Neural cell (in vitro differentiated cells): ENCODE measurements at regions not wholly inside any gene's neighbourhood (a gene's known extent, or its start where the extent isn't known, plus 50 kb on each side); places are given as distances from the start of the nearest gene placed in this dataset.
"Not testable (repeated sequence)": the region's sequence is repeated elsewhere in the genome, so short reads cannot be mapped to it uniquely, and the experiment has no call there.

ENCODE experiments used
- H2AFZ ChIP-seq: fragments of 200-600, 300-800 bp; sonication (generic), shearing (Covaris generic); 2 replicates; pipeline ENCODE4 v1.6.0; 2014; ENCODE audit warnings: low read depth, mild to moderate bottlenecking, antibody characterized with exemption, low read length, moderate library complexity
- H3F3A ChIP-seq: fragments of 200-600 bp; shearing (Covaris generic); 2 replicates; pipeline ENCODE4 v1.6.1; 2016; ENCODE audit warnings: mild to moderate bottlenecking, moderate library complexity, mixed read lengths, antibody characterized with exemption, low read length; ENCODE audit not compliant: insufficient read depth, poor library complexity, severe bottlenecking
- H3K27ac ChIP-seq: fragments of 200-600, 300-800 bp; sonication (generic), shearing (Covaris generic); 2 replicates; pipeline ENCODE4 v1.5.1; 2014; ENCODE audit warnings: mild to moderate bottlenecking, low read length, moderate library complexity
- H3K27me3 ChIP-seq: fragments of 300-800, 200-600 bp; sonication (generic), shearing (Covaris generic); 2 replicates; pipeline ENCODE4 v1.6.0; 2014; ENCODE audit warnings: mild to moderate bottlenecking, low read depth, low read length, moderate library complexity; ENCODE audit not compliant: insufficient read depth
- H3K36me3 ChIP-seq: fragments of 300-800, 200-600 bp; sonication (generic), shearing (Covaris generic); 2 replicates; pipeline ENCODE4 v1.5.1; 2014; ENCODE audit warnings: mild to moderate bottlenecking, antibody characterized with exemption, low read length, moderate library complexity; ENCODE audit not compliant: insufficient read depth
- H3K4me2 ChIP-seq: fragments of 300-800, 200-600 bp; sonication (generic), shearing (Covaris generic); 2 replicates; pipeline ENCODE4 v1.6.0; 2014; ENCODE audit warnings: mild to moderate bottlenecking, low read length
- H3K4me3 ChIP-seq: fragments of 300-800, 200-600 bp; sonication (generic), shearing (Covaris generic); 2 replicates; pipeline ENCODE4 v1.5.1; 2014; ENCODE audit warnings: mild to moderate bottlenecking, low read length, moderate library complexity
- H3K79me2 ChIP-seq: fragments of 200-600 bp; shearing (Covaris generic); replicated peaks from 2 replicates; pipeline ENCODE4 v1.6.0; 2014; ENCODE audit warnings: mild to moderate bottlenecking, low read length, moderate library complexity; ENCODE audit not compliant: insufficient read depth
- H3K9ac ChIP-seq: fragments of 300-800, 200-600 bp; sonication (generic), shearing (Covaris generic); 2 replicates; pipeline ENCODE4 v1.6.1; 2016; ENCODE audit warnings: mild to moderate bottlenecking, low read length, mixed read lengths
- H3K9me2 ChIP-seq: fragments of 200-600 bp; shearing (Covaris generic); 2 replicates; pipeline ENCODE4 v1.6.1; 2016; ENCODE audit warnings: mild to moderate bottlenecking, low read length, mixed read lengths; ENCODE audit not compliant: insufficient read depth
- H3K9me3 ChIP-seq: fragments of 200-600, 300-800 bp; sonication (generic), shearing (Covaris generic); 2 replicates; pipeline ENCODE4 v1.6.1; 2016; ENCODE audit warnings: mild to moderate bottlenecking, mixed run types, low read length, moderate library complexity, mixed read lengths
- H4K20me1 ChIP-seq: fragments of 200-600 bp; shearing (Covaris generic); 2 replicates; pipeline ENCODE4 v1.6.1; 2016; ENCODE audit warnings: mild to moderate bottlenecking, mixed run types; ENCODE audit not compliant: insufficient read depth
- EP300 ChIP-seq: fragments of 450-650 bp; conservative IDR thresholded peaks from 2 replicates; pipeline ENCODE4 v1.6.1; 2014; ENCODE audit warnings: antibody characterized with exemption, mild to moderate bottlenecking, moderate library complexity; ENCODE audit not compliant: poor library complexity, severe bottlenecking
- EZH2 ChIP-seq: fragments of 200-600, 300-800 bp; shearing (Covaris generic), sonication (generic); IDR thresholded peaks from 2 replicates; pipeline ENCODE4 v1.6.1; 2014; ENCODE audit warnings: antibody characterized with exemption, low read length, borderline replicate concordance, mild to moderate bottlenecking; ENCODE audit not compliant: insufficient read depth, poor library complexity, severe bottlenecking
- MXI1 ChIP-seq: fragments of 450-650 bp; conservative IDR thresholded peaks from 2 replicates; pipeline ENCODE4 v1.6.1; 2014; ENCODE audit warnings: antibody characterized with exemption, mild to moderate bottlenecking; ENCODE audit not compliant: poor library complexity, severe bottlenecking
- POLR2AphosphoS5 ChIP-seq: IDR thresholded peaks from 2 replicates; pipeline ENCODE4 v1.6.1; 2012
- RAD21 ChIP-seq: fragments of 450-650 bp; conservative IDR thresholded peaks from 2 replicates; pipeline ENCODE4 v1.6.1; 2014; ENCODE audit warnings: antibody characterized with exemption, mild to moderate bottlenecking, moderate library complexity
- SMC3 ChIP-seq: fragments of 450-650 bp; conservative IDR thresholded peaks from 2 replicates; pipeline ENCODE4 v1.6.1; 2014; ENCODE audit warnings: antibody characterized with exemption, mild to moderate bottlenecking, moderate library complexity; ENCODE audit not compliant: poor library complexity
- TAF1 ChIP-seq: IDR thresholded peaks from 2 replicates; pipeline ENCODE4 v1.6.1; 2012; ENCODE audit warnings: low read depth
- TF ChIP-seq, protein P1 (sequence below): IDR thresholded peaks from 2 replicates; pipeline ENCODE4 v1.6.1; 2012; ENCODE audit warnings: borderline replicate concordance
- TF ChIP-seq, protein P2 (sequence below): fragments of 450-650 bp; IDR thresholded peaks from 2 replicates; pipeline ENCODE4 v1.5.1; 2014; ENCODE audit warnings: antibody characterized with exemption, mild to moderate bottlenecking, moderate library complexity; ENCODE audit not compliant: poor library complexity, severe bottlenecking

- no peaks in the 10 kb centered on the region for H3K9me3 ChIP-seq
- H3K27ac ChIP-seq: no peak overlapping the region
- H3K9ac ChIP-seq: no peak overlapping the region
- H3K36me3 ChIP-seq: no peaks in the 10 kb centered on the region
- TF ChIP-seq, protein P1, sequence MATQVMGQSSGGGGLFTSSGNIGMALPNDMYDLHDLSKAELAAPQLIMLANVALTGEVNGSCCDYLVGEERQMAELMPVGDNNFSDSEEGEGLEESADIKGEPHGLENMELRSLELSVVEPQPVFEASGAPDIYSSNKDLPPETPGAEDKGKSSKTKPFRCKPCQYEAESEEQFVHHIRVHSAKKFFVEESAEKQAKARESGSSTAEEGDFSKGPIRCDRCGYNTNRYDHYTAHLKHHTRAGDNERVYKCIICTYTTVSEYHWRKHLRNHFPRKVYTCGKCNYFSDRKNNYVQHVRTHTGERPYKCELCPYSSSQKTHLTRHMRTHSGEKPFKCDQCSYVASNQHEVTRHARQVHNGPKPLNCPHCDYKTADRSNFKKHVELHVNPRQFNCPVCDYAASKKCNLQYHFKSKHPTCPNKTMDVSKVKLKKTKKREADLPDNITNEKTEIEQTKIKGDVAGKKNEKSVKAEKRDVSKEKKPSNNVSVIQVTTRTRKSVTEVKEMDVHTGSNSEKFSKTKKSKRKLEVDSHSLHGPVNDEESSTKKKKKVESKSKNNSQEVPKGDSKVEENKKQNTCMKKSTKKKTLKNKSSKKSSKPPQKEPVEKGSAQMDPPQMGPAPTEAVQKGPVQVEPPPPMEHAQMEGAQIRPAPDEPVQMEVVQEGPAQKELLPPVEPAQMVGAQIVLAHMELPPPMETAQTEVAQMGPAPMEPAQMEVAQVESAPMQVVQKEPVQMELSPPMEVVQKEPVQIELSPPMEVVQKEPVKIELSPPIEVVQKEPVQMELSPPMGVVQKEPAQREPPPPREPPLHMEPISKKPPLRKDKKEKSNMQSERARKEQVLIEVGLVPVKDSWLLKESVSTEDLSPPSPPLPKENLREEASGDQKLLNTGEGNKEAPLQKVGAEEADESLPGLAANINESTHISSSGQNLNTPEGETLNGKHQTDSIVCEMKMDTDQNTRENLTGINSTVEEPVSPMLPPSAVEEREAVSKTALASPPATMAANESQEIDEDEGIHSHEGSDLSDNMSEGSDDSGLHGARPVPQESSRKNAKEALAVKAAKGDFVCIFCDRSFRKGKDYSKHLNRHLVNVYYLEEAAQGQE: no peak
- no peak for TF ChIP-seq SMC3
- no peak for TF ChIP-seq POLR2AphosphoS5
- TF ChIP-seq MXI1: no peak
- no peak for TF ChIP-seq RAD21
- no peak for TF ChIP-seq EZH2
- TF ChIP-seq TAF1: no peak
- TF ChIP-seq, protein P2, sequence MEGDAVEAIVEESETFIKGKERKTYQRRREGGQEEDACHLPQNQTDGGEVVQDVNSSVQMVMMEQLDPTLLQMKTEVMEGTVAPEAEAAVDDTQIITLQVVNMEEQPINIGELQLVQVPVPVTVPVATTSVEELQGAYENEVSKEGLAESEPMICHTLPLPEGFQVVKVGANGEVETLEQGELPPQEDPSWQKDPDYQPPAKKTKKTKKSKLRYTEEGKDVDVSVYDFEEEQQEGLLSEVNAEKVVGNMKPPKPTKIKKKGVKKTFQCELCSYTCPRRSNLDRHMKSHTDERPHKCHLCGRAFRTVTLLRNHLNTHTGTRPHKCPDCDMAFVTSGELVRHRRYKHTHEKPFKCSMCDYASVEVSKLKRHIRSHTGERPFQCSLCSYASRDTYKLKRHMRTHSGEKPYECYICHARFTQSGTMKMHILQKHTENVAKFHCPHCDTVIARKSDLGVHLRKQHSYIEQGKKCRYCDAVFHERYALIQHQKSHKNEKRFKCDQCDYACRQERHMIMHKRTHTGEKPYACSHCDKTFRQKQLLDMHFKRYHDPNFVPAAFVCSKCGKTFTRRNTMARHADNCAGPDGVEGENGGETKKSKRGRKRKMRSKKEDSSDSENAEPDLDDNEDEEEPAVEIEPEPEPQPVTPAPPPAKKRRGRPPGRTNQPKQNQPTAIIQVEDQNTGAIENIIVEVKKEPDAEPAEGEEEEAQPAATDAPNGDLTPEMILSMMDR: no peak
- TF ChIP-seq EP300: no peak
- no peaks in the 10 kb centered on the region for H3K9me2 ChIP-seq
- H3K4me3 ChIP-seq: no peak overlapping the region
- H4K20me1 ChIP-seq: no peaks in the 10 kb centered on the region
- no peaks in the 10 kb centered on the region for H3F3A ChIP-seq
- H3K79me2 ChIP-seq: no peaks in the 10 kb centered on the region
- no peaks in the 10 kb centered on the region for H3K27me3 ChIP-seq
- no peak overlapping the region for H3K4me2 ChIP-seq
- no peak overlapping the region for H2AFZ ChIP-seq
Observed at GRCh38 chr21:27545754-27546349, 579.0 kb upstream of the ADAMTS5 start.

GRCh38 chr21:27542126-27542525, 575.2 kb upstream of the ADAMTS5 start:
- H3K9me2 ChIP-seq, H3K4me2 ChIP-seq, H3K9me3 ChIP-seq, H3K9ac ChIP-seq, H3K4me3 ChIP-seq, H3K27me3 ChIP-seq, H3K27ac ChIP-seq, H2AFZ ChIP-seq, H3K36me3 ChIP-seq, H3K79me2 ChIP-seq, H3F3A ChIP-seq, H4K20me1 ChIP-seq: not testable (repeated sequence)

DNA sequence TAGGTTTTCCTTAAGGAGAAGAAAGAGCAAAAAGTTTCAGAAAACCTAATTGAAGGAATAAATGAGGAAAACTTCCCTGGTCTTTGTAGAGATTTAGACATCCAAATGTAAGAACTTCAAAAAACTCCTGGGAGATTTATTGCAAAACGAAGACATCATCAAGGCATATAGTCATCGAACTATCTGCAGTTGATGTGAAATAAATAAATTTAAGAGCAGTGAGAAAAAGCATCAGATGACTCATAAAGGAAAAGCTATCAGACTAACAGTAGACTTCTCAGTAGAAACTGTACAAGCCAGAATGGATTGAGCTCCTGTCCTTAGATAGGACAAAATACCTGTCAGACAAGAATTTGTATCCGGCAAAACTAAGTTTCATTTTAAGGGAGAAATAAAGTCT, 569.4 kb upstream of the ADAMTS5 start:
- no peak for TF ChIP-seq EP300
- TF ChIP-seq, protein P1: no peak
- no peak for TF ChIP-seq MXI1
- no peak for TF ChIP-seq RAD21
- no peak for TF ChIP-seq EZH2
- no peak for TF ChIP-seq SMC3
- TF ChIP-seq POLR2AphosphoS5: no peak
- TF ChIP-seq TAF1: no peak
- TF ChIP-seq, protein P2: no peak
- Histone ChIP-seq H3K9me3 (no peaks in the 10 kb centered on the region), H3K27me3 (no peaks in the 10 kb centered on the region), H3K9me2 (no peaks in the 10 kb centered on the region), H3K9ac (no peak overlapping the region), H3K27ac (no peak overlapping the region), H3F3A (no peaks in the 10 kb centered on the region), H2AFZ (no peak overlapping the region), H4K20me1 (no peaks in the 10 kb centered on the region), H3K4me2 (no peak overlapping the region), H3K4me3 (no peak overlapping the region), H3K36me3 (no peaks in the 10 kb centered on the region), H3K79me2 (no peaks in the 10 kb centered on the region)
